ENCODE measurements at regions not wholly inside any gene's neighbourhood (a gene's known extent, or its start where the extent isn't known, plus 50 kb on each side); places are given as distances from the start of the nearest gene placed in this dataset.

DNA sequence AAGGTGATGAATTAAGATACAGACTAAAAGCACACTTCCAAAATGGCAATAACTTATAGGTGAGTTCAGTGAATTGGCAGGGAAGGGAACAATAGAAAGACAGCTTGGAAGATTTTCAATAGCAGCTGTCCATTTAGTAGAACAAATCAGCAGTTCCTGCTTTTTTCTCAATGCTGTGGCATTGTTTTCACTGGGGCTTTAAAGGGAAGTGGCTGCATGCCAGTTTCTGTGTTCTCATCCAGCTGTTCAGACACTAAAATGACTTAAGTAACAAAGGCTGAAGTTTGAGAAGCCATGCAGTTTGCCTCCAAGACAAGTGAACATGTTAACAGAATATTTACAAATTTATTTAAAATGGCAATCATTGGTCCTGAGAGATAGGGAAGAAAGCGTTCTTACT is 291.9 kb downstream of the FAM47A start:
- no peaks in the 10 kb centered on the region for H3K27me3 ChIP-seq
- no peak overlapping the region for H3K4me3 ChIP-seq
- no peaks in the 10 kb centered on the region for H3K4me1 ChIP-seq
- H3K27ac ChIP-seq: no peak overlapping the region
- no peaks in the 10 kb centered on the region for H3K36me3 ChIP-seq
- intact Hi-C loops (cut with DNase I): no loop called here
- TF ChIP-seq POLR2A (IDR thresholded peaks at IDR 0.05) (no peak), CTCF (IDR thresholded peaks at IDR 0.05) (no peak)
- WGBS, 2 donors: 22 to 32% methylated on average over 1 of the region's 1 CpG
- no peaks in the 10 kb centered on the region for H3K9me3 ChIP-seq
- no peak for DNase-seq

DNA sequence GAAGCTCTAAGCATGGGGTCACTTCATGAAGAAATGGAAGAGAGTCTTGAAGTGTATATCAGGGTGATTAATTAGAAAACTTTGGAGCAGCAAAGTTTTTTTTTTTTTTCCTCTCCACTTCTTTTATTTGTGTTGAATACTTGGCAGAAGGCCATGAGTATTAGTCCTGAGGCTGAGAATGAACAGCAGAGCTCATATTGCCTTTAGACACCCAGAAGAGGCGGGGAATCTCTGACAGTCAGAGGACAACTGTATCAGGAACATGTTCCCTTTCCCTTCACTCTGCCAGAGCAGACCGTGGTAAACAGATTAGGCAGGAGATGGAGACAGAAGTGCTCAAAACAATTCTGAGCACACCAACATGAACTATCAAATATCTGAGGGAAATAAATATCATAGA is 300.9 kb downstream of the FAM47A start:
- WGBS, 2 donors: 14 to 42% methylated on average over 1 to 2 of the region's 2 CpGs
- DNase-seq: no peak

GRCh38 chrX:33817266-33817665 is 314.8 kb downstream of the FAM47A start:
- H3K4me3 ChIP-seq: no peak overlapping the region
- H3K36me3 ChIP-seq: no peaks in the 10 kb centered on the region
- TF ChIP-seq CTCF (IDR thresholded peaks at IDR 0.05) (no peak), POLR2A (IDR thresholded peaks at IDR 0.05) (no peak)
- no peaks in the 10 kb centered on the region for H3K27me3 ChIP-seq
- no peaks in the 10 kb centered on the region for H3K9me3 ChIP-seq
- no peaks in the 10 kb centered on the region for H3K4me1 ChIP-seq
- intact Hi-C loops (cut with DNase I): no loop called here
- WGBS, 2 donors: 75% methylated on average over 1 of the region's 7 CpGs; no CpG with 5 or more reads in 1 of the 2 donors
- no peak for DNase-seq
- H3K27ac ChIP-seq: no peak overlapping the region

More for the DNA sequence above, 300.9 kb downstream of the FAM47A start:
- H3K4me1 ChIP-seq: no peaks in the 10 kb centered on the region
- H3K9me3 ChIP-seq: no peaks in the 10 kb centered on the region
- intact Hi-C loops (cut with DNase I): no loop called here
- no peak overlapping the region for H3K4me3 ChIP-seq
- H3K27me3 ChIP-seq: no peaks in the 10 kb centered on the region
- TF ChIP-seq POLR2A (IDR thresholded peaks at IDR 0.05): no peak
- no peak for TF ChIP-seq CTCF (IDR thresholded peaks at IDR 0.05)
- no peak overlapping the region for H3K27ac ChIP-seq
- no peaks in the 10 kb centered on the region for H3K36me3 ChIP-seq

DNA sequence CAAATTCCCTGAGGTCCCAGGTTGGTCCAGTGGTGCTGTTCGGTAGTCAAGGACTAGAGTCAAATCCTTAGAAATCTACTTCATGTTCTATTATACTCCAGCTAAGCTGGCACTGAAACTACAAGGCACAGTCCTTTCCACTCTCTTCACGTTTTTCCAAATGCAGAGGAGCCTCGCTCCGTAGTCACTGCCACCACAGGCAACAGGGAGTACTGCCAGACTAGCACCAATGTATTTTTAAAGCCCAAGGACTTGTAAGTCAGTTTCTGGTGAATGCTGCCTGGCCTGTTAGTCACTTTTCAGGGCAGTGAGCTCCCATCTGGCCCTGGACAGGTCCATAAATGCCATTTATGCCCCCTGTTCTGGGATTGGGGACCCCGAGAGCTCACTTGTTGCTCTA is 323.5 kb downstream of the FAM47A start:
- 55 to 60% methylated on average over 1 to 5 of the region's 5 CpGs for WGBS, 2 donors
- H3K27me3 ChIP-seq: no peaks in the 10 kb centered on the region
- no peaks in the 10 kb centered on the region for H3K9me3 ChIP-seq
- no peak overlapping the region for H3K27ac ChIP-seq
- TF ChIP-seq POLR2A (IDR thresholded peaks at IDR 0.05): no peak
- no peak for TF ChIP-seq CTCF (IDR thresholded peaks at IDR 0.05)
- DNase-seq: no peak
- no peaks in the 10 kb centered on the region for H3K4me1 ChIP-seq
- H3K36me3 ChIP-seq: no peaks in the 10 kb centered on the region
- no peak overlapping the region for H3K4me3 ChIP-seq
- intact Hi-C loops (cut with DNase I): no loop called here

GRCh38 chrX:33784548-33784947 is 347.6 kb downstream of the FAM47A start:
- Histone ChIP-seq H3K4me1 (no peaks in the 10 kb centered on the region), H3K27me3 (no peaks in the 10 kb centered on the region), H3K27ac (no peak overlapping the region), H3K36me3 (no peaks in the 10 kb centered on the region), H3K4me3 (no peak overlapping the region), H3K9me3 (no peaks in the 10 kb centered on the region)
- TF ChIP-seq POLR2A (IDR thresholded peaks at IDR 0.05) (no peak), CTCF (IDR thresholded peaks at IDR 0.05) (no peak)
- intact Hi-C loops (cut with DNase I): no loop called here
- no peak for DNase-seq

All from esophagus squamous epithelium (tissue), 5 donors.